ENCODE measurements at regions not wholly inside any gene's neighbourhood (a gene's known extent, or its start where the extent isn't known, plus 50 kb on each side); places are given as distances from the start of the nearest gene placed in this dataset.

- Histone ChIP-seq H3K9me3 (replicated peaks in 1 of 11) (no peaks in the 10 kb centered on the region), H3K4me3 (no peak overlapping the region), H3K4me2 (no peak overlapping the region), H3K27me3 (no peaks in the 10 kb centered on the region), H3K4me1 (no peaks in the 10 kb centered on the region), H3K9ac (no peak overlapping the region), H4K20me1 (no peaks in the 10 kb centered on the region), H3K27ac (no peak overlapping the region), H3K36me3 (no peaks in the 10 kb centered on the region)
- TF ChIP-seq Cebpa-rat (IDR thresholded peaks at IDR 0.05): no peak
Measured at GRCh38 chr10:10935032-10935431, 82.6 kb upstream of the CELF2 start.

DNA sequence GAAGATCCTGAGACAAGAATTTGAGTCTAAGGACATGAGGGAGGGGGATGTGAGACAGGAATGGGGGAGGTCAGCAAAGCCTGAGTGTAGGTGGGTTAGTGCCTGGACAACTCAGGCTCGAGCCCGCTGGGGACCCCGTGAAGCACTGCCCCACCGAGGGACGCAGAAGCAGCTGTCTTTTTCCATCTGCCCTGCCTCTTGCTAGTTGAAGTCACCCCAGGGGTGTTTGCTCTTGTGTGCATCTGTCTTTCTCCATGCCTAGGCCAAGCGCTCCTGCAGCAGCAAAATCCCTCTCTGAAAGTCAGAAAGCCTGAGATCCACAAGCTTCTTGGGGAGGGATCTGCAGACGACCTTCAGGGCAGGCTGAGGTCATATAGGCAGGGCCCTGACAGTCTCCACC, 79.0 kb upstream of the CELF2 start:
- no peak overlapping the region for H3K9ac ChIP-seq
- no peak for TF ChIP-seq Cebpa-rat (IDR thresholded peaks at IDR 0.05)
- no peaks in the 10 kb centered on the region for H3K36me3 ChIP-seq

DNA sequence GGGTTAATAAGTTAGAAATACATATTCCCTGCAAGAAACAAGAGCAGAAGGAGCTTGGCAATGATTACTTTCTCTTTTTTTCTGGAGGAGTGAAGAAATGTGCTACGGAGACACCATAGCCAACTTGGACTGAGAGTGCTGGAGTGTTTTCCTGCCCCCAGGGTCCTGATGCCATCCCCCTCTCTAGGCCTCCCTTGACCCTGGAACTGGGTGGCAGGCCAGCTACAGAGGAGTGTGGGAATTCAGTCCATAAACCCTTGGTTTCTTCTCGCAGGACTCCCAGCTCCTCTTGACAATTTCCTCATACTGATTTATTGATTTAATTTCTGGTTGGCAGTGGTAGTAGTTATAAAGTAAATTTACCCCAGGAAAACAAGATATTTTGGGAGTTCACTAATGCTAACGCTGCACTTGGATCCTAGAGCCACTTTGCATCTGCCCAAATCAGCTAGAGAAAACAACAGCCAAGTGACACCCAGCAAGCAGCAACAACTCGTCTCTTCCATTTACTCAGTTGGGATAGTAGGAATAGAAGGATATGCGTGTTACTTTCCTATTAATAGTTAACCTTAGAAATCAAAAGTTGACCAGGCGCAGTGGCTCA, 76.4 kb upstream of the CELF2 start:
- Histone ChIP-seq H3K9me3 (replicated peaks in 1 of 11) (peaks cover 12 to 17% (median 15%) of the 10 kb centered on the region in 11 experiments; a peak in 21 of 22 replicates), H3K36me3 (no peaks in the 10 kb centered on the region), H4K20me1 (no peaks in the 10 kb centered on the region), H3K27me3 (no peaks in the 10 kb centered on the region), H3K4me2 (no peak overlapping the region), H3K27ac (no peak overlapping the region), H3K9ac (no peak overlapping the region), H3K4me1 (no peaks in the 10 kb centered on the region), H3K4me3 (no peak overlapping the region)
- no peak for TF ChIP-seq Cebpa-rat (IDR thresholded peaks at IDR 0.05)

More for the DNA sequence above, 79.0 kb upstream of the CELF2 start:
- no peak overlapping the region for H3K4me2 ChIP-seq
- H4K20me1 ChIP-seq: no peaks in the 10 kb centered on the region
- no peaks in the 10 kb centered on the region for H3K4me1 ChIP-seq
- H3K9me3 ChIP-seq (replicated peaks in 1 of 11): peaks cover 0 to 4% (median 0%) of the 10 kb centered on the region in 11 experiments; a peak in 1 of 22 replicates
- H3K4me3 ChIP-seq: no peak overlapping the region
- H3K27ac ChIP-seq: no peak overlapping the region
- no peaks in the 10 kb centered on the region for H3K27me3 ChIP-seq

DNA sequence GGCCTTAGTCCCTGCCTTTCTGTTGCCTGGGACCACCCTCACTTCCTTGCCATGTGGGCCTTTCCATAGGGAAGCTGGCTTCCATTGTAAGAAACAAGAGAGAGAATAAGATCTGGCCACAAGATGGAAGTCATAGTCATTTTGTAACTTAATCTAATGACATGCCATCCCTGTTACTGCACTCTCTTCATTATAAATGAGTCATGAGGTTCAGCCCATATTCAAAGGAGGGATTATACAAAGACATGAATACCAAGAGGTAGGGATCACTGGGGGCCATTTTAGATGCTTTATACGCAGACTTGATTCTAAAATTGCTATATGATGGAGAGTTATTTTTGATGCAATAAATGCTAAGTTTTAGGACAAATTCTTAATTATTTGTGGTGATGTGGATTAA, 75.2 kb upstream of the CELF2 start:
- Histone ChIP-seq H3K4me1 (no peaks in the 10 kb centered on the region), H4K20me1 (no peaks in the 10 kb centered on the region), H3K4me2 (no peak overlapping the region), H3K4me3 (no peak overlapping the region), H3K27me3 (no peaks in the 10 kb centered on the region), H3K36me3 (no peaks in the 10 kb centered on the region), H3K9me3 (replicated peaks in 1 of 11) (peaks cover 12 to 17% (median 15%) of the 10 kb centered on the region in 11 experiments; a peak in 21 of 22 replicates), H3K27ac (no peak overlapping the region), H3K9ac (no peak overlapping the region)
- no peak for TF ChIP-seq Cebpa-rat (IDR thresholded peaks at IDR 0.05)

- Histone ChIP-seq H3K4me1 (no peaks in the 10 kb centered on the region), H3K4me2 (no peak overlapping the region), H3K27me3 (no peaks in the 10 kb centered on the region), H3K9ac (no peak overlapping the region), H3K27ac (no peak overlapping the region), H3K9me3 (replicated peaks in 1 of 11) (peaks cover 12 to 17% (median 15%) of the 10 kb centered on the region in 11 experiments; a peak in 21 of 22 replicates), H4K20me1 (no peaks in the 10 kb centered on the region), H3K36me3 (no peaks in the 10 kb centered on the region), H3K4me3 (no peak overlapping the region)
- no peak for TF ChIP-seq Cebpa-rat (IDR thresholded peaks at IDR 0.05)
Measured at GRCh38 chr10:10946081-10946480, 71.6 kb upstream of the CELF2 start.

DNA sequence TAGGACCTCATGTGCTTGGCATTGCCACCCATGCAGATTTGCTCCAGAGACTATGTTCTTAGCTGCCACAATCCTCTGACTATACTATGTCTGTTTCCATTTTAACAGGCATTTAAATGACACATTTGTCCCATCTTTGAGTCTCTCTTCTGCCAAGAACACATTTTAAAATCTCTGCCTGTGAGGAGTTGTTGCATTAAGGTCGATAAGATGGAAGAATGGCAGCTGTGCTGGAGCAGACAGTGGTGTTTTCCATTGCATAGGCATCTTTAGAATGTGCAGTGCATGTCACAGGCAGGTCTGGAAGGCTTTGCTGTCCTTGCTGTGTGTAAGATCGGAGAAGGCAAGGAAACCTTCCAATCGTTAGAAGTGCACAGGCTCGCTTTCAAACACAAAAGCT, 70.9 kb upstream of the CELF2 start:
- H3K9ac ChIP-seq: no peak overlapping the region

GRCh38 chr10:10951675-10952074, 66.0 kb upstream of the CELF2 start:
- TF ChIP-seq Cebpa-rat (IDR thresholded peaks at IDR 0.05): no peak
- H3K27me3 ChIP-seq: no peaks in the 10 kb centered on the region
- H3K4me3 ChIP-seq: no peak overlapping the region

More for the DNA sequence above, 70.9 kb upstream of the CELF2 start:
- H4K20me1 ChIP-seq: no peaks in the 10 kb centered on the region
- no peaks in the 10 kb centered on the region for H3K36me3 ChIP-seq
- no peak overlapping the region for H3K4me3 ChIP-seq
- H3K4me1 ChIP-seq: no peaks in the 10 kb centered on the region
- TF ChIP-seq Cebpa-rat (IDR thresholded peaks at IDR 0.05): no peak
- peaks cover 12 to 17% (median 15%) of the 10 kb centered on the region in 11 experiments; a peak in 21 of 22 replicates for H3K9me3 ChIP-seq (replicated peaks in 1 of 11)
- no peak overlapping the region for H3K4me2 ChIP-seq
- no peak overlapping the region for H3K27ac ChIP-seq
- no peaks in the 10 kb centered on the region for H3K27me3 ChIP-seq

DNA sequence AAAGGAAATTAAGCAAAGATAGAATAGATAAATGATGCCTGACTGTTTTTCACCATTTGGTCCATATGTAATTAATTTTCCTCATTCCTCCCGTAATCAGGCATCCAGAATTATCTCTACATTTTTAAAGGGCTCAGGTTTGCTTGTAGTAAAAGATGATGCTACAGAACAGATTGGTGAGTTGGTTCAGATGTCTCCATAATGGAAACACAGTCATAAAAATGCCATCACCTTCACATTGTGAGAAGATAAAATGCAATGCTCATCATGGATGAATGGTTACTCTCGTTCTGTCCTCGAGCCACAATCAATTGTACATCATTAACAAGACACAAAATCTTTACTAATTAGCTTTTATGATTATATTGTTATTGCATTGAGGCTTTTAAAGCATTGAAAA, 64.9 kb upstream of the CELF2 start:
- Histone ChIP-seq H3K4me1 (no peaks in the 10 kb centered on the region), H3K4me3 (no peak overlapping the region), H3K9me3 (replicated peaks in 1 of 11) (no peaks in the 10 kb centered on the region), H3K9ac (no peak overlapping the region), H3K27me3 (no peaks in the 10 kb centered on the region), H4K20me1 (no peaks in the 10 kb centered on the region), H3K36me3 (no peaks in the 10 kb centered on the region), H3K27ac (no peak overlapping the region), H3K4me2 (no peak overlapping the region)
- no peak for TF ChIP-seq Cebpa-rat (IDR thresholded peaks at IDR 0.05)

More at GRCh38 chr10:10951675-10952074, 66.0 kb upstream of the CELF2 start:
- Histone ChIP-seq H3K9me3 (replicated peaks in 1 of 11) (no peaks in the 10 kb centered on the region), H3K4me1 (no peaks in the 10 kb centered on the region), H3K4me2 (no peak overlapping the region), H4K20me1 (no peaks in the 10 kb centered on the region), H3K9ac (no peak overlapping the region), H3K36me3 (no peaks in the 10 kb centered on the region), H3K27ac (no peak overlapping the region)

GRCh38 chr10:10956681-10957542, 60.8 kb upstream of the CELF2 start:
- H3K36me3 ChIP-seq: no peaks in the 10 kb centered on the region
- no peak overlapping the region for H3K4me3 ChIP-seq
- no peak overlapping the region for H3K27ac ChIP-seq
- no peak for TF ChIP-seq Cebpa-rat (IDR thresholded peaks at IDR 0.05)
- H3K27me3 ChIP-seq: no peaks in the 10 kb centered on the region
- no peaks in the 10 kb centered on the region for H3K4me1 ChIP-seq
- no peak overlapping the region for H3K4me2 ChIP-seq
- H3K9me3 ChIP-seq (replicated peaks in 1 of 11): no peaks in the 10 kb centered on the region
- H3K9ac ChIP-seq: no peak overlapping the region
- H4K20me1 ChIP-seq: no peaks in the 10 kb centered on the region

DNA sequence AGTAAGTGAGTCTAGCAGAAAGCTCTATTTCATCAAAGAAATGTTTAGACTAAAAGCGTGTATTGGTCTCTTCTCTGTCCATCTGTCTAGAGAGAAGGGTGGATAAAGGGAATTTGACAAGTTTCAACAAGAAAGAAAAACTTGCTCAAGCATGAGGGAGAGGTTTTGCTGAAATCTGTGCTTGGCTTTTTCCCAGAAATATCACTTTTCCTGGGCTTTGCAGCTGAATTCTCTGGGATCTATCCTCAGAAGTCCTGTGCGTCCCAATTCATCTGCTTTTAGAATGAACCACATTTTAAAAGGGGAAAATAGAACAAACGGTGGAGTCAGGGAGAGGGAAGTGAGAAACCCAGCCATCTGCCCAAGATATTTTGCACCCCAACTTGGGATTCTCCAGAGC, 59.6 kb upstream of the CELF2 start:
- no peak overlapping the region for H3K4me3 ChIP-seq
- TF ChIP-seq Cebpa-rat (IDR thresholded peaks at IDR 0.05): no peak
- no peaks in the 10 kb centered on the region for H3K4me1 ChIP-seq
- H4K20me1 ChIP-seq: no peaks in the 10 kb centered on the region
- H3K27me3 ChIP-seq: no peaks in the 10 kb centered on the region
- no peaks in the 10 kb centered on the region for H3K36me3 ChIP-seq
- H3K27ac ChIP-seq: no peak overlapping the region
- no peak overlapping the region for H3K9ac ChIP-seq
- no peak overlapping the region for H3K4me2 ChIP-seq
- no peaks in the 10 kb centered on the region for H3K9me3 ChIP-seq (replicated peaks in 1 of 11)
